ENCODE measurements at regions not wholly inside any gene's neighbourhood (a gene's known extent, or its start where the extent isn't known, plus 50 kb on each side); places are given as distances from the start of the nearest gene placed in this dataset.

DNA sequence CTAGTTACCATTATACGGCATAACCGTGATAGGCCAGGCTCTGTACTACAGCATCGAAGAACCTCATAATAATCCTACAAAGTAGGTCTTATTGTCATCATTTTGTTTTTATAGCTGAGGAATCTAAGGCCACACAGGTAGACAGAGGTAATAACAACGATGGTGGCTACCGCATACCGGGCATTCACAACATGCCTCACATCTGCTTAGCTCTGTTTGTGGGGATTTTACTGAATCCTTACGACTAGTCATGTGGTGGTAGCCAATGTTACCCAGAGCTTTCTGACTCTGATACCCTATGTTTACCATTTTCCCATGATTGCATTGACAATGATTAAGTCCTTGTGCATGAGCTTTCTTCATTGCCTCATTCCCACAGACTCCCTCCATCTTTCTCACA, 269.4 kb downstream of the TCF7L2 start:
- Histone ChIP-seq H3K4me1 (no peaks in the 10 kb centered on the region), H3K36me3 (ENCODE audit: insufficient read depth in 1 of 2, low read depth in 1 of 2) (no peaks in the 10 kb centered on the region), H3K27ac (no peak overlapping the region), H3K9me3 (no peaks in the 10 kb centered on the region), H3K27me3 (ENCODE audit: insufficient read depth in 3 of 3, low read length in 2 of 3) (no peaks in the 10 kb centered on the region), H3K4me3 (no peak overlapping the region)
- ATAC-seq (no peak), DNase-seq (no peak)
- intact Hi-C loops (cut with DNase I): no loop called here
- TF ChIP-seq, protein P1, sequence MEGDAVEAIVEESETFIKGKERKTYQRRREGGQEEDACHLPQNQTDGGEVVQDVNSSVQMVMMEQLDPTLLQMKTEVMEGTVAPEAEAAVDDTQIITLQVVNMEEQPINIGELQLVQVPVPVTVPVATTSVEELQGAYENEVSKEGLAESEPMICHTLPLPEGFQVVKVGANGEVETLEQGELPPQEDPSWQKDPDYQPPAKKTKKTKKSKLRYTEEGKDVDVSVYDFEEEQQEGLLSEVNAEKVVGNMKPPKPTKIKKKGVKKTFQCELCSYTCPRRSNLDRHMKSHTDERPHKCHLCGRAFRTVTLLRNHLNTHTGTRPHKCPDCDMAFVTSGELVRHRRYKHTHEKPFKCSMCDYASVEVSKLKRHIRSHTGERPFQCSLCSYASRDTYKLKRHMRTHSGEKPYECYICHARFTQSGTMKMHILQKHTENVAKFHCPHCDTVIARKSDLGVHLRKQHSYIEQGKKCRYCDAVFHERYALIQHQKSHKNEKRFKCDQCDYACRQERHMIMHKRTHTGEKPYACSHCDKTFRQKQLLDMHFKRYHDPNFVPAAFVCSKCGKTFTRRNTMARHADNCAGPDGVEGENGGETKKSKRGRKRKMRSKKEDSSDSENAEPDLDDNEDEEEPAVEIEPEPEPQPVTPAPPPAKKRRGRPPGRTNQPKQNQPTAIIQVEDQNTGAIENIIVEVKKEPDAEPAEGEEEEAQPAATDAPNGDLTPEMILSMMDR (IDR thresholded peaks at IDR 0.05): no peak
- 93 to 96% (median 95%) methylated on average over 7 of the region's 7 CpGs for WGBS, 3 donors

DNA sequence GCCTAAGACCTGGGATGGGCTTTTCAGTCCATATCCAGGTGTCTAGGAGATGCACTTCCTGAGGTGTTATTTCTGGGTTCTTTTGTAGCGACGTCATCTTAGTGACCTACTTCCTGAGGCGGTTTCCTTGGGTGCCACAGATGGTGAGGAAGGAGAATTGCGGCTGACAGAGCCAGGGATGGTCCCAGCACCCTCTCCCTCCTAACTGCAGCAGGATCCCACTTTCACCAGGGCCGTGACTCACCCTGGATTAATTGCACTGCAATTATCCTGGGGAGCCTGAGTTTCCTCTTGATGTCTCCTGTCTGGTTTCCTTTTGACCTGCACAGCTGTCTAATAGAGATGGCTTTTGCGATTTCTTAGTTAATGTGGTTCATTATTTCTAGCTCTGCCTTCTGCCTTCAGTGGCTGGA, 271.7 kb downstream of the TCF7L2 start:
- H3K4me1 ChIP-seq: no peaks in the 10 kb centered on the region
- 60 to 64% (median 61%) methylated on average over 6 of the region's 6 CpGs for WGBS, 3 donors
- H3K36me3 ChIP-seq (ENCODE audit: insufficient read depth in 1 of 2, low read depth in 1 of 2): no peaks in the 10 kb centered on the region
- intact Hi-C loops (cut with DNase I): no loop called here
- ATAC-seq (no peak), DNase-seq (no peak)
- TF ChIP-seq, protein P1 (IDR thresholded peaks at IDR 0.05): no peak
- no peaks in the 10 kb centered on the region for H3K27me3 ChIP-seq (ENCODE audit: insufficient read depth in 3 of 3, low read length in 2 of 3)
- no peak overlapping the region for H3K27ac ChIP-seq
- no peak overlapping the region for H3K4me3 ChIP-seq
- no peaks in the 10 kb centered on the region for H3K9me3 ChIP-seq

DNA sequence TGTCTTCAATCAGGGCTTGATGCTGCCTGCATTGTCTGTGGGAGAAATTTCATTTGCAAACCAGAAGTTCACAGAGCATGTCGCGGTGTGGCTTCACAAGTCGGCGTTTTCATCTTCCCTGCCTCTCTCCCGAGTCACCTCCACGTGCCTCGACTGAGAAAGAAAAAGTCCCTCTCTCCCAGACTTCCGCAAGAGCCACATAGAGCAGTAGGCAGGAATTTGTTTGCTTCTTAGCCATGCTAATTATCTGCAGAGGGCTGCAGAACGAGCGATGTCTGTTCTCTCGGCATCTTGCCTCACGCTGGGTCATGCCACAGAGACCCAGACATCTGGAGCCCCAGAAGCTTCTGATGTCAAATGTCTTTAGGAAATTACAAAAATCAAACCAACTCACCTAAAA, 272.2 kb downstream of the TCF7L2 start:
- ATAC-seq: no peak
- Histone ChIP-seq H3K9me3 (no peaks in the 10 kb centered on the region), H3K27me3 (ENCODE audit: insufficient read depth in 3 of 3, low read length in 2 of 3) (peaks cover 0 to under 1% (median 0%) of the 10 kb centered on the region in 3 donors), H3K4me3 (no peak overlapping the region), H3K4me1 (no peaks in the 10 kb centered on the region), H3K36me3 (ENCODE audit: insufficient read depth in 1 of 2, low read depth in 1 of 2) (no peaks in the 10 kb centered on the region), H3K27ac (no peak overlapping the region)
- intact Hi-C loops (cut with DNase I): no loop called here
- DNase-seq: no peak
- TF ChIP-seq, protein P1 (IDR thresholded peaks at IDR 0.05): no peak
- 27 to 43% (median 29%) methylated on average over 12 of the region's 12 CpGs for WGBS, 3 donors

- H3K9me3 ChIP-seq: no peaks in the 10 kb centered on the region
- no peak overlapping the region for H3K27ac ChIP-seq
- H3K4me1 ChIP-seq: no peaks in the 10 kb centered on the region
- intact Hi-C loops (cut with DNase I): no loop called here
- WGBS, 3 donors: 76 to 98% (median 94%) methylated on average over 2 of the region's 2 CpGs
- no peak overlapping the region for H3K4me3 ChIP-seq
- H3K27me3 ChIP-seq (ENCODE audit: insufficient read depth in 3 of 3, low read length in 2 of 3): peaks cover 0 to 4% (median 0%) of the 10 kb centered on the region in 3 donors
- ATAC-seq: no peak
- no peak for DNase-seq
- TF ChIP-seq, protein P1 (IDR thresholded peaks at IDR 0.05): no peak
- H3K36me3 ChIP-seq (ENCODE audit: insufficient read depth in 1 of 2, low read depth in 1 of 2): no peaks in the 10 kb centered on the region
These were observed 275.3 kb downstream of the TCF7L2 start for GRCh38 chr10:113225364-113225763.

- no peak for DNase-seq
These were observed 275.9 kb downstream of the TCF7L2 start for GRCh38 chr10:113225903-113226302.

More at GRCh38 chr10:113225903-113226302, 275.9 kb downstream of the TCF7L2 start:
- H3K4me1 ChIP-seq: no peaks in the 10 kb centered on the region
- peaks cover 0 to 4% (median 0%) of the 10 kb centered on the region in 3 donors for H3K27me3 ChIP-seq (ENCODE audit: insufficient read depth in 3 of 3, low read length in 2 of 3)
- H3K4me3 ChIP-seq: no peak overlapping the region
- no peak for ATAC-seq
- TF ChIP-seq, protein P1 (IDR thresholded peaks at IDR 0.05): no peak
- intact Hi-C loops (cut with DNase I): no loop called here
- H3K9me3 ChIP-seq: no peaks in the 10 kb centered on the region
- H3K36me3 ChIP-seq (ENCODE audit: insufficient read depth in 1 of 2, low read depth in 1 of 2): no peaks in the 10 kb centered on the region
- H3K27ac ChIP-seq: no peak overlapping the region
- 82 to 88% (median 85%) methylated on average over 11 of the region's 11 CpGs for WGBS, 3 donors

Data from psoas muscle (tissue), 7 donors.